ENCODE measurements at regions not wholly inside any gene's neighbourhood (a gene's known extent, or its start where the extent isn't known, plus 50 kb on each side); places are given as distances from the start of the nearest gene placed in this dataset.

GRCh38 chr9:14415947-14416346, 102.0 kb upstream of the NFIB start:
- no peak for TF ChIP-seq CTCF (IDR thresholded peaks at IDR 0.05 in 4 of 5, conservative IDR thresholded peaks at IDR 0.05 in 1 of 5)
- TF ChIP-seq POLR2A (IDR thresholded peaks at IDR 0.05) = no peak

Measured in gastrocnemius medialis (tissue), 4 donors.